Midbrain (tissue), 1 donor: ENCODE measurements at regions not wholly inside any gene's neighbourhood (a gene's known extent, or its start where the extent isn't known, plus 50 kb on each side); places are given as distances from the start of the nearest gene placed in this dataset.

Source experiments
- DNase-seq: peaks from one replicate; lab custom pipeline; 2025; lab: John Stamatoyannopoulos, UW

DNA sequence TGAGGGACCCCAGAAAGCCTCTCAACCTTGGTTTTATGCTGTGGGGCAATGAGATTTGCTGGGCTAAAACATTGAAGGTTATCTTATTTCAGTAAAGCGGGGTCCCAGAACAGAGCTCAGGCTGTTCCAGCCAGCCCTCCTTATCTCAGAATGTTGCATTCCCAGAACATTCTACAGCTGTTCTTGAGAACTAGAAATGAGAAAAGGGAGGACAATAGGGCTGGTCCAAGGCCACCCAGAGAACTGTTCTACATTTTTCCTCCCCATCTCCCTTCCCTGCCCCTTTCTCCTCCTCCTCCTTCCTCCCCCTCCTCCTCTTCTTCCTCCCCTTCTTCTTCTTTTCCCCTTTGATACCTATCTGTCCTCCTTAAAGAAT lies 70.4 kb upstream of the SLC7A11 start:
- DNase-seq: no peak

DNA sequence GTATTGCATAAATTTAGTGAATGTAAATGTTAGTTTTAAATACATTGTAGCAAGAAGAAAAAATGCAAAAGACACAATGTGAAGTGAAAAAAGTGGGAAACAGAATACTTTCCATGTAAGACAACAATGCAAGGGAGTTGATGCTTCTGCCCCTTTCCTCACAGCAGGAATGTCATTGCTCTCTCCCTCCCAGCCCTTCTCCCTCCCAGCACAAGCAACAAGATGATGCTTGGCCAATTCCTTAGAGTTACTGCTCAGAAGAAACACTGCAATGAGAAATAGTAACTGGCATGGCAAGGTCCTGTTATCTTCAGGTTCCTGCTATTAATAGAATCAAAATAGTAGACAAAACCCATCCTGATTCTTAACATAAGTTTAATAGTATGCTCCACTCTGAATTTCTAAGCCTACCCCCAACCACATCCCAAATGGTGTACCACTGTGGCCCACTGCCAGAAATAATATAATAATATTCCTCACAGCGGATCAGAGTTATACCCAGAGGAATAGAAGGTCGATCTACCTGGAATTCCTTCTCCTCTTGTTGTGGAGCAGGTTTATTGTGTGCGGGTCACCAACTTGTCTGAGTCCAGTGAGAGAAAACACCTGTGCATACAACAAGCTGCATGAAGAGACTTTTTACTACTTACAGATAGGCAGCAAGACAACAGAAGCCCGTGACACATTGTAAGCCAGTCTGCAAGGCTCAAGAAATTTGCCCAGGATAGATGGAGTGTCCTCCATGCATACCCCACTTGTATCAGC lies 69.8 kb upstream of the SLC7A11 start:
- DNase-seq: no peak

GRCh38 chr4:138310991-138311390 lies 68.8 kb upstream of the SLC7A11 start:
- DNase-seq: no peak

DNA sequence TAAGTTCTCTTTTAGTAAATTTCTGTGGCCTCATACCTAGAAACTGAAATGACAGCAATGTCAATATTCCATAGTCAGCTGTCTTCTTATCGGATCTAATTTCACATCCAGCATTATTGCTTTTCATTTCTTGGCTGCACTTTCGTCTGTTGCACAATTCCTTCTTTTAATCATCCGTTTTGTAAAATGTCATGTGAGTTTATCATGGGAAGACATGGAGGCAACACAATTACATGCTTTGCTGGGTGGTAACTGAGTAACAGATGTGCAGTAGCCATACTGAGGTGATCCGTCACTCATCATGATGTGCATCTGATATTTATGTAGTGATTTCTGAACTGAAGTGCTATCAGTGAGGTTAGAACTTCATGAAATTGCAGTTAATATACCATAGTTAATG lies 68.3 kb upstream of the SLC7A11 start:
- no peak for DNase-seq

GRCh38 chr4:138308356-138308755 lies 66.2 kb upstream of the SLC7A11 start:
- DNase-seq: no peak

DNA sequence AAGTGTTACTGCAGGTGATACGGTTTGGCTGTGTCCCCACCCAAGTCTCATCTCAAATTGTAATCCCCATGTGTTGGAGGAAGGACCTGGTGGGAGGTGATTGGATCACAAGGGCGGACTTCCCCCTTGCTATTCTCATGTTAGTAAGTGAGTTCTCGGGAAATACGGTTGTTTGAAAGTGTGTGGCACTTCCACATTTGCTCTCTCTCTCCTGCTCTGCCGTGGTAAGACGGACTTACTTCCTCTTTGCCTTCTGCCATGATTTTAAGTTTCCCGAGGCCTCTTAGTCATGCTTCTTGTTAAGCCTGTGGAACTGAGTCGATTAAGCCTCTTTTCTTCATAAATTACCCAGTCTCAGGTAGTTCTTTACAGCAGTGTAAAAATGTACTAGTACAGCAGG lies 65.2 kb upstream of the SLC7A11 start:
- no peak for DNase-seq

DNA sequence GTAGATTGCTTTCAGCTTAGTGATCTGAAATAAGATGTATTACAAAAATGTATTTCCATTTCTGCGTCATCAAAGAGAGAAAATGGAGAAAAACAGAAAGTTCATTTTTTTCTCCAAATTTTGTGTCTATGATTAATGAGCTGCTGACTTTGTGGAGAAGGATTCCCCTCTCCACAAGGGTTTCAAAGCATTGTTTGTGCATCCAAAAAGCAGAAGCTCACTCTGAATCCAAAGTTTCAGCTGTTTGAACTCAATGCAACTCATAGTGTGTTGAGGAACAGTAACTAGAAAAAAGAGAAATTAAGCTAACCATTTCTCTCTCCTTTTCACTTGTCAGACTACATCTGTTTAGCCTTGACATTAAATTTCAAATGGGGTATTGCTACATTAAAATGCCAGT lies 62.9 kb upstream of the SLC7A11 start:
- no peak for DNase-seq

- DNase-seq: no peak
Observed at GRCh38 chr4:138301536-138301935, 59.4 kb upstream of the SLC7A11 start.

DNA sequence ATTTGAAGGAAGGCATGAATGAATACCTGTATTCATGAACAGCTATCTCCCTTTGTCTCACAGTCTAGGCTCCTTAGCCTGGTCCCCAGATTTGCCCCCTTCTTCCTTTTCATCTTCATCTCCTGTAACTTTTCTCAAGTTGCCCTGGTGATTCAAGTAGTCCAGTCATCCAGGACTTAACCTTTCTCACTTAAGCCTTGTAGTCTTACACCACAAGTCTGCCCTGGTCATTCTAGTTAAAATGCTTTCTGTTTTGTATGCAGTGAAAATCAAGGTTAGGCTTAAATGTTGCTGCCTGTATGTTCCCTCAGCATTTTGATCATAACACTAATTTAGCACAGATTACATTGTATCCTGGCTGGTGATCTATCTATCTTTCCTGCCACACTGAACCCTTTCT lies 58.5 kb upstream of the SLC7A11 start:
- no peak for DNase-seq

- DNase-seq: no peak
Observed at GRCh38 chr4:138299881-138300280, 57.7 kb upstream of the SLC7A11 start.

GRCh38 chr4:138298866-138299265 lies 56.7 kb upstream of the SLC7A11 start:
- no peak for DNase-seq

- DNase-seq: no peak
Observed at GRCh38 chr4:138298431-138298830, 56.3 kb upstream of the SLC7A11 start.

GRCh38 chr4:138297743-138298405 lies 55.7 kb upstream of the SLC7A11 start:
- no peak for DNase-seq

DNA sequence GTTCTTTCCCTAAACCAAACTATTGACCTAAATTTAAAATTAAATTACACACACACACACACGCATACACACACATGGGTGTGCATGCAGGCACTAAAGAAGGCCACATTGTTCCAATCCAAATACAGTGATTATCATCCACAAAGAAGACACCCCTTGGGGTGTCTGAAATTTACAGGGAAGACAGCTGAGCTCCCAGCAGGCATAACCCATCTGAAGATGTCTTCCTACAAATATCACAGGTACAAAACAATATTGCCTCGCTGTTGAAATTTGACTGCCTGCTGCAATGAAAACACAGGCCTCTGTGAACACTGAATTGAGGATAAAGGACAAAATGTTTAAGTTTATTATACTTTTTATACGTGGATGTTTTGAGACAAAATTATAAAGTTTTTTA lies 50.2 kb upstream of the SLC7A11 start:
- no peak for DNase-seq
